Vagina (tissue), 2 donors: ENCODE measurements at regions not wholly inside any gene's neighbourhood (a gene's known extent, or its start where the extent isn't known, plus 50 kb on each side); places are given as distances from the start of the nearest gene placed in this dataset.

ENCODE experiments used
- DNase-seq, 2 donors: peaks; one replicate each; pipeline ENCODE4 v3.0.0-alpha.2; 2017; ENCODE audit errors: extremely low spot score in 2 of 2
- H3K27ac ChIP-seq: fragments of 200-600 bp; sonication (generic); one replicate; pipeline ENCODE4 v1.5.1; 2019
- H3K27me3 ChIP-seq: fragments of 200-600 bp; sonication (generic); one replicate; pipeline ENCODE4 v1.5.1; 2019
- H3K36me3 ChIP-seq, 2 donors: fragments of 200-600 bp; sonication (generic); one replicate each; pipeline ENCODE4 v1.5.1; 2017 to 2019
- H3K4me1 ChIP-seq: fragments of 200-600 bp; sonication (generic); one replicate; pipeline ENCODE4 v1.5.1; 2019
- H3K4me3 ChIP-seq, 2 donors: fragments of 200-600 bp; sonication (generic); 1 replicate in 1 of 2; 2 replicates in 1 of 2; pipeline ENCODE4 v1.5.1; 2016 to 2019
- H3K9me3 ChIP-seq: fragments of 200-600 bp; sonication (generic); one replicate; pipeline ENCODE4 v1.5.1; 2019
- CTCF ChIP-seq, 3 experiments: fragments of 450-650 bp in 2 of 3; fragments of 200-600 bp in 1 of 3; sonication (generic) in 1 of 3; IDR thresholded peaks; one replicate each; pipeline ENCODE4 v1.5.1; 2017 to 2019; ENCODE audit warnings: antibody characterized with exemption in 3 of 3, mild to moderate bottlenecking in 2 of 3, moderate library complexity in 2 of 3
- POLR2A ChIP-seq, 2 donors: fragments of 450-650 bp; IDR thresholded peaks; one replicate each; pipeline ENCODE4 v1.6.1; 2017; ENCODE audit warnings: antibody characterized with exemption in 2 of 2, mild to moderate bottlenecking in 2 of 2, moderate library complexity in 2 of 2
- POLR2AphosphoS5 ChIP-seq, 2 donors: sonication (generic); formaldehyde crosslinking; IDR thresholded peaks; one replicate each; pipeline ENCODE4 v1.9.0; 2017; ENCODE audit warnings: antibody characterized with exemption in 2 of 2, mild to moderate bottlenecking in 2 of 2, low read depth in 1 of 2; ENCODE audit not compliant: insufficient read depth in 1 of 2
- intact Hi-C: fragments of 100-400 bp; cut with DNase I; formaldehyde crosslinking; loops from one replicate; pipeline ENCODE4 v1.15.1; 2023

DNA sequence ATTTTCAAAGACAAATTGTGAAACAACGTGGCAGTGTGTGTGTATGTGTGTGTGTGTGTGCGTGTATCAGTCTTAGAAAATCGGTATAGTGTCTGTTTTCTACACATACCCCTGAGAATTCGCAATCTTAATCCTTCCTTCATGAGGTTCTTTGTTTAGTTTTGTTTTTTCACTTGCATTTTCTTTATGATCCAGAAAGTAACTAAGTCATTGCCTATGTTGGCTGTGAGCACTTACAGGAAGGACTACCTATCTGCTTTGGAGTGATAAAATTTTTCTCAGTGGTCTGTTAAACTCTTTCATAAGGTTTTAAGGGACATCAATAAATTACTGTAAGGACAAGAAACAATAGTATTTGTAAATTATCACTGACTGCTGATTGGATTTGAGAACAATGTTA is 1587.1 kb downstream of the PCDH9 start:
- intact Hi-C loops: no loop called here
- H3K4me3 ChIP-seq: no peak overlapping the region
- no peaks in the 10 kb centered on the region for H3K4me1 ChIP-seq
- no peak for TF ChIP-seq POLR2AphosphoS5 (IDR thresholded peaks at IDR 0.05; ENCODE audit: insufficient read depth in 1 of 2, low read depth in 1 of 2)
- no peak for TF ChIP-seq POLR2A (IDR thresholded peaks at IDR 0.05)
- TF ChIP-seq CTCF (IDR thresholded peaks at IDR 0.05): no peak
- no peaks in the 10 kb centered on the region for H3K9me3 ChIP-seq
- H3K27me3 ChIP-seq: no peaks in the 10 kb centered on the region
- no peak for DNase-seq
- no peaks in the 10 kb centered on the region for H3K36me3 ChIP-seq
- H3K27ac ChIP-seq: no peak overlapping the region

DNA sequence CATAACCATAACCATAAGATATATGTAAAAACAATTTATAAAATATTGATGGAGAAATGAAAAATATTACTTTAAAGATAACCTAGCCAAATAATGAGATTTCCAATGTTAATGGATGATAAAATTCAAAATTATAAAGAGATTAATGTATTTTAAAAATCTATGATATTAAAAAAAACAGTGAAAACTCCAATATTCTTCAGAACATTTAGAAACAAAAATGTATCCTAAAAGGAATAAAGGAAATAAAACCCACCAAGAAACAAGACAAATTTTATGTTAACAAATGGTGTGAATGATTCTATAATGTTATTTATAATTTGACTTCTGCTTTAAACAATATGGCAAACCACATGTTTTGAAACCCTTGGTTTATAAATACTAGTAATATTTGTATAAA is 1587.8 kb downstream of the PCDH9 start:
- TF ChIP-seq POLR2AphosphoS5 (IDR thresholded peaks at IDR 0.05; ENCODE audit: insufficient read depth in 1 of 2, low read depth in 1 of 2) (no peak), CTCF (IDR thresholded peaks at IDR 0.05) (no peak), POLR2A (IDR thresholded peaks at IDR 0.05) (no peak)
- no peaks in the 10 kb centered on the region for H3K27me3 ChIP-seq
- no peak for DNase-seq
- H3K4me3 ChIP-seq: no peak overlapping the region
- H3K27ac ChIP-seq: no peak overlapping the region
- H3K4me1 ChIP-seq: no peaks in the 10 kb centered on the region
- no peaks in the 10 kb centered on the region for H3K36me3 ChIP-seq
- intact Hi-C loops: no loop called here
- no peaks in the 10 kb centered on the region for H3K9me3 ChIP-seq

- intact Hi-C loops: no loop called here
- no peaks in the 10 kb centered on the region for H3K4me1 ChIP-seq
These were observed 1591.5 kb downstream of the PCDH9 start for GRCh38 chr13:65638572-65639168.

GRCh38 chr13:65633806-65634205 is 1596.3 kb downstream of the PCDH9 start:
- no peaks in the 10 kb centered on the region for H3K4me1 ChIP-seq
- TF ChIP-seq CTCF (IDR thresholded peaks at IDR 0.05) (no peak), POLR2AphosphoS5 (IDR thresholded peaks at IDR 0.05; ENCODE audit: insufficient read depth in 1 of 2, low read depth in 1 of 2) (no peak), POLR2A (IDR thresholded peaks at IDR 0.05) (no peak)
- H3K9me3 ChIP-seq: no peaks in the 10 kb centered on the region
- no peak overlapping the region for H3K27ac ChIP-seq
- DNase-seq: no peak
- H3K27me3 ChIP-seq: no peaks in the 10 kb centered on the region
- no peaks in the 10 kb centered on the region for H3K36me3 ChIP-seq
- intact Hi-C loops: no loop called here
- H3K4me3 ChIP-seq: no peak overlapping the region

More at GRCh38 chr13:65638572-65639168, 1591.5 kb downstream of the PCDH9 start:
- no peaks in the 10 kb centered on the region for H3K27me3 ChIP-seq
- TF ChIP-seq POLR2AphosphoS5 (IDR thresholded peaks at IDR 0.05; ENCODE audit: insufficient read depth in 1 of 2, low read depth in 1 of 2) (no peak), POLR2A (IDR thresholded peaks at IDR 0.05) (no peak), CTCF (IDR thresholded peaks at IDR 0.05) (no peak)
- H3K4me3 ChIP-seq: no peak overlapping the region
- no peaks in the 10 kb centered on the region for H3K36me3 ChIP-seq
- DNase-seq: no peak
- H3K9me3 ChIP-seq: no peaks in the 10 kb centered on the region
- no peak overlapping the region for H3K27ac ChIP-seq

DNA sequence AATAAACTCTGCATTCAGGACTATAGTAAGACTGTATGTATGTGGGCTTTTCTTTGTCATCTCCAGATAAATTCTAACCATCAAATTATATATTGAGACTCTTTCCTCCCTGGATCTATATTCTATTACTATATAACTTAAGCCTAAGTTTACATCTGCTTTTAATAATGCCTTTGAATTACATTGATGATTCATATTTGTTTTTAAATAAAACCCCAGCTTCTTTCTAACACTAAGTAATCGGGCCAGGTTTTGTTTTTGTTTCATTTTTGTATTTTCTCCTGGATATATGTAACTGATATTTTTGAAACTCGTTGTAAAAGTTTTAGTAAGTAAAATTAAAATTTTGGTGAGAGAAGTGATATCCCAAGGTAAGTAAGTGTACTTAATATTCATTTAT is 1599.1 kb downstream of the PCDH9 start:
- no peaks in the 10 kb centered on the region for H3K27me3 ChIP-seq
- DNase-seq: no peak
- H3K9me3 ChIP-seq: no peaks in the 10 kb centered on the region
- no peaks in the 10 kb centered on the region for H3K4me1 ChIP-seq
- no peaks in the 10 kb centered on the region for H3K36me3 ChIP-seq
- TF ChIP-seq POLR2A (IDR thresholded peaks at IDR 0.05) (no peak), POLR2AphosphoS5 (IDR thresholded peaks at IDR 0.05; ENCODE audit: insufficient read depth in 1 of 2, low read depth in 1 of 2) (no peak), CTCF (IDR thresholded peaks at IDR 0.05) (no peak)
- intact Hi-C loops: no loop called here
- no peak overlapping the region for H3K4me3 ChIP-seq
- H3K27ac ChIP-seq: no peak overlapping the region
